ENCODE measurements at regions not wholly inside any gene's neighbourhood (a gene's known extent, or its start where the extent isn't known, plus 50 kb on each side); places are given as distances from the start of the nearest gene placed in this dataset.

DNA sequence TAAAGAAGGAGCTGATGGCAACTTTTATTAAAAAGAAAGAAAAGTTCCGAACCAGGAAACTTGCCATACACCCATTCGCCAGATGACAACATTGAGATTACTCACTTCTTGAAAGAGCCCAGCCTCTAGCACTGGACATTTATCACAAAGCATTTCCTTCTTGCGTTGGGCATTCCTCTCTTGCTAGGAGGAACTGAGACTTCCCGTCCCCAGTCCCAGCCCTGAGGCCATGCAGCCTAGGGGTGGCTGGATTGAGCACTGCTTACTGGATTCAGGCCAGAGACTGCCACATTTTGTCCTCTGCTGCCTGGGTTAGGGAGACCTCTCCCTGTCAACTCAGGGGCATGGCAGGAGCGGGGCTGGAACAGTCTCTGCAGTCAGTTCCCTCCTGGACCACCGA is 80.1 kb downstream of the SDC1 start:
- H3K4me3 Mint-ChIP-seq: no peak overlapping the region
- DNase-seq (ENCODE audit: low spot score): no peak
- no peaks in the 10 kb centered on the region; the same call in 1 of the 2 replicates for H3K27me3 Mint-ChIP-seq (ENCODE audit: low read depth)
- H3K9me3 Mint-ChIP-seq: no peaks in the 10 kb centered on the region
- peaks cover 39% of the 10 kb centered on the region for H3K4me1 Mint-ChIP-seq
- no peaks in the 10 kb centered on the region for H3K36me3 Mint-ChIP-seq
- TF ChIP-seq, protein P1, sequence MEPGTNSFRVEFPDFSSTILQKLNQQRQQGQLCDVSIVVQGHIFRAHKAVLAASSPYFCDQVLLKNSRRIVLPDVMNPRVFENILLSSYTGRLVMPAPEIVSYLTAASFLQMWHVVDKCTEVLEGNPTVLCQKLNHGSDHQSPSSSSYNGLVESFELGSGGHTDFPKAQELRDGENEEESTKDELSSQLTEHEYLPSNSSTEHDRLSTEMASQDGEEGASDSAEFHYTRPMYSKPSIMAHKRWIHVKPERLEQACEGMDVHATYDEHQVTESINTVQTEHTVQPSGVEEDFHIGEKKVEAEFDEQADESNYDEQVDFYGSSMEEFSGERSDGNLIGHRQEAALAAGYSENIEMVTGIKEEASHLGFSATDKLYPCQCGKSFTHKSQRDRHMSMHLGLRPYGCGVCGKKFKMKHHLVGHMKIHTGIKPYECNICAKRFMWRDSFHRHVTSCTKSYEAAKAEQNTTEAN (CRISPR knock-in tag; IDR thresholded peaks at IDR 0.05): no peak
- TF ChIP-seq ZNF416 (CRISPR knock-in tag; IDR thresholded peaks at IDR 0.05): no peak
- no peak for TF ChIP-seq EMX1 (CRISPR knock-in tag; IDR thresholded peaks at IDR 0.05)
- no peak for TF ChIP-seq RORB (CRISPR knock-in tag; IDR thresholded peaks at IDR 0.05)
- TF ChIP-seq HMGA2 (CRISPR knock-in tag; IDR thresholded peaks at IDR 0.05): no peak
- TF ChIP-seq FOXP4 (CRISPR knock-in tag; IDR thresholded peaks at IDR 0.05): no peak
- no peak for TF ChIP-seq GTF2I (CRISPR knock-in tag; conservative IDR thresholded peaks at IDR 0.05)
- TF ChIP-seq GRHL2 (CRISPR knock-in tag; IDR thresholded peaks at IDR 0.05; ENCODE audit: insufficient replicate concordance, severe bottlenecking): no peak
- TF ChIP-seq ZNF512 (CRISPR knock-in tag; IDR thresholded peaks at IDR 0.05; ENCODE audit: borderline replicate concordance): no peak
- no peak for TF ChIP-seq PREB (CRISPR knock-in tag; IDR thresholded peaks at IDR 0.05; ENCODE audit: borderline replicate concordance)
- no peak for TF ChIP-seq ZNF317 (CRISPR knock-in tag; IDR thresholded peaks at IDR 0.05; ENCODE audit: borderline replicate concordance, low read depth)
- no peak for TF ChIP-seq ZNF263 (CRISPR knock-in tag; IDR thresholded peaks at IDR 0.05; ENCODE audit: low read depth)
- TF ChIP-seq ELF4 (CRISPR knock-in tag; IDR thresholded peaks at IDR 0.05; ENCODE audit: low read depth): no peak
- no peak for TF ChIP-seq TP53 (CRISPR knock-in tag; IDR thresholded peaks at IDR 0.05)
- TF ChIP-seq PRDM15 (CRISPR knock-in tag; IDR thresholded peaks at IDR 0.05): no peak
- no peak for TF ChIP-seq NFATC4 (CRISPR knock-in tag; IDR thresholded peaks at IDR 0.05)
- no peak for TF ChIP-seq FOXJ3 (CRISPR knock-in tag; IDR thresholded peaks at IDR 0.05; ENCODE audit: borderline replicate concordance)
- TF ChIP-seq ZNF138 (CRISPR knock-in tag; conservative IDR thresholded peaks at IDR 0.05): no peak
- ChIA-PET POLR2A (no interaction called here), CTCF (interaction anchor here (1.1 kb wide), 1 partner anchor 9 kb away, joined by 3 read pairs; no protein-coding TSS in a partner anchor)
- H3K27ac Mint-ChIP-seq: no peak overlapping the region
- ATAC-seq: no peak
